ENCODE measurements at regions not wholly inside any gene's neighbourhood (a gene's known extent, or its start where the extent isn't known, plus 50 kb on each side); places are given as distances from the start of the nearest gene placed in this dataset.

- no peak for TF ChIP-seq CTCF (IDR thresholded peaks at IDR 0.05; ENCODE audit: low read depth, low read length)
- no peak for DNase-seq (ENCODE audit: extremely low read depth, low read depth)
These were observed 772.3 kb upstream of the GHITM start for GRCh38 chr10:83367036-83367435.

GRCh38 chr10:83371696-83372490 is 767.4 kb upstream of the GHITM start:
- DNase-seq (ENCODE audit: extremely low read depth, low read depth): no peak
- TF ChIP-seq CTCF (IDR thresholded peaks at IDR 0.05; ENCODE audit: low read depth, low read length): no peak

- DNase-seq (ENCODE audit: extremely low read depth, low read depth): no peak
- TF ChIP-seq CTCF (IDR thresholded peaks at IDR 0.05; ENCODE audit: low read depth, low read length): no peak
These were observed 766.7 kb upstream of the GHITM start for GRCh38 chr10:83372646-83373045.

GRCh38 chr10:83373671-83374070 is 765.6 kb upstream of the GHITM start:
- no peak for TF ChIP-seq CTCF (IDR thresholded peaks at IDR 0.05; ENCODE audit: low read depth, low read length)
- DNase-seq (ENCODE audit: extremely low read depth, low read depth): no peak

GRCh38 chr10:83374741-83375140 is 764.6 kb upstream of the GHITM start:
- no peak for TF ChIP-seq CTCF (IDR thresholded peaks at IDR 0.05; ENCODE audit: low read depth, low read length)
- DNase-seq (ENCODE audit: extremely low read depth, low read depth): no peak

- TF ChIP-seq CTCF (IDR thresholded peaks at IDR 0.05; ENCODE audit: low read depth, low read length): no peak
- no peak for DNase-seq (ENCODE audit: extremely low read depth, low read depth)
These were observed 764.0 kb upstream of the GHITM start for GRCh38 chr10:83375274-83375673.

GRCh38 chr10:83397806-83398205 is 741.5 kb upstream of the GHITM start:
- DNase-seq (ENCODE audit: extremely low read depth, low read depth): no peak
- no peak for TF ChIP-seq CTCF (IDR thresholded peaks at IDR 0.05; ENCODE audit: low read depth, low read length)

Data from AG09319 (cell line).